ENCODE measurements at regions not wholly inside any gene's neighbourhood (a gene's known extent, or its start where the extent isn't known, plus 50 kb on each side); places are given as distances from the start of the nearest gene placed in this dataset.

DNA sequence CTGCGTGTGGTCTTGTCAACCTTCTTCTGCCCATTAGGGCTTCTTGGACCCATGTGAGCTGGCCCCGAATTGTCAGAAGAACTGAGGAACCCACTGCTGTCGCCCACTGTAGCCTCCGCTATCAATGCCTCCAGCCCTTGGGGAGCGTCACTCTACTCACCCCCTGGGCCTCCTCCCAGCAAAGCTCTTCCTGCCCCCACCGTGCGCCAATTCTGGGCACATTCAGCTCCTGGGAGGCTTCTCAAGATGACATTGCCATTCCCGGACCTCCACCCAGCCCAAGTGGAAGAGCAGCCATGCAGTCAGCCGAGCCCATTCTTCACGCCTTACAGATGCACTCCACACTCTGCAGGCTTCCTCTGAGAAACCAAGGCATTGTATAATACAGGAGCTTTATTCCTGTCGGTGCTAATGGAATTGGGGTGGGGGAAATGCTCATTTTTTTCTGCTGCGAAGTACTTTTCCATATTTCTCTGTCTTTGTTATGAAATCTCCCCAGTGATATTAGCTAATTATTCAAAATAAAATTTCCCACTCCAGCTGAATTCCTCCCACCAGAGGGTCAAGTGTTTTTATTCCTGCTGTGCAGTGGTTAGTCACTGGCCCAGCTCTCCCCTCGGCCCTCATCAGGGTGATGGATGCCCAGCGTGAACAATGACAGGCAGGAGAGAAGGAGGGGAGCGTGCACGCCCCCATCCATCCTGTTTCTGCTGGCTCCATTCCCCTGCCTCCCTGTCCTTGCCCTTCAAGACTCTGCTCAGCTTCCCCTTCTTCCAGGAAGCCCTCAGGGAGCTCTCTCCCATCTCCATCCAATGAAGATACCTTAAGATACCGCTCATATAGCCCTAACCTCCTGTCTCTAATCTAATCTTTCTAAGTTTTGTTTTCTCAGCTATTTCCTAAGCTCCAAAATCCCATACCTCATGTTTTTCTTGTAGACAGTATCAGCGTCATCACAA lies 87.7 kb downstream of the C16orf95 start:
- no peak for DNase-seq (ENCODE audit: low read depth)

DNA sequence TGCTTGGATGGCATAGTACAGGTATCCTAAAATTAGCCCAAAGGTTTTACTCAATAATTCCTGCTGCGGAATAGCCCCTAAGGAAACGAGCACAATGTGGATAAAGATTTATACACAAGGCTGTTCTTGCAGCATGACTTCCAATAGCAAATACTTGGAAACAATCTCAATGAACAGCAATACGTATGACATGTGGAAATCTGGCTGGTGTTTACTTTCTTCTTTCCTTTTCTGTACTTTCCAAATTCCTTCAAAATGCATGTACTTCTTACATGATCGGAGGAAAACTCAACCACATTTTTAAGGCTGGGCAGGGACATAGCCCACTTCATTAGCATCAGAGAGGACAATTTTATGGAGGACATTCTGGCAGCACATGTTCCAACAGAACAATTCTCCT lies 86.6 kb downstream of the C16orf95 start:
- DNase-seq (ENCODE audit: low read depth), result no peak

GRCh38 chr16:87231295-87231694 lies 85.9 kb downstream of the C16orf95 start:
- DNase-seq (ENCODE audit: low read depth), result no peak

GRCh38 chr16:87231911-87232310 lies 85.3 kb downstream of the C16orf95 start:
- DNase-seq (ENCODE audit: low read depth), result no peak

- DNase-seq (ENCODE audit: low read depth), result no peak
Measured at GRCh38 chr16:87233928-87234327, 83.3 kb downstream of the C16orf95 start.

- no peak for DNase-seq (ENCODE audit: low read depth)
Measured at GRCh38 chr16:87234601-87235000, 82.6 kb downstream of the C16orf95 start.

- DNase-seq (ENCODE audit: low read depth), result no peak
Measured at GRCh38 chr16:87235810-87236515, 81.2 kb downstream of the C16orf95 start.

DNA sequence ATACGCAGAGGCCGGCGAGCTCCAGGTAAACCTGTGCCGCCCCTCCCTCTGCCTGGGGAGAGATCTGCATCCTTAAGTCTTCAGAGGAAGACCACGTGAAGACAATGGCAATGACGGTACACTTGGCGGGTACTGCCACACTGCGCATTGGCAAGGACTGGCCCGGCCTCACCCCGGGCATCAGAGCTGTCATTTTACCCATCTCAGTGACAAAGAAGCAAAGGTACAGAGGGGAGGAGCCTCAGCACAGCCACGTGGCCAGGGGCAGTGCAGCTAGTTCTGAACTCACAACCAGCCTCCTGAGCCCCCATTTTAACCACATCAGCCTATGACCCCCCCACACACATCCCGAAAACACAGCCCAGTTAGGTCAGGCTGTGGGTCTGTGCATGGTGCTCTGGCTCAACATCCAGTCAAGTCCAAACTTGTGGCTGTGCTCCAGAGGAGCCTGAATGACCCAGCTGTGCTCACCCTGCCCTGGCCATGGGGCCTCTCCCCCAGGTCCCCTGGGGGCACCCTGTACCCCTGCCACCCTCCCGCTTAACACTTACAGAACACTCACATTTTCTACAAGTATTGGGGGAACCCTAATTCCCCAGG lies 80.6 kb downstream of the C16orf95 start:
- DNase-seq (ENCODE audit: low read depth), result no peak

GRCh38 chr16:87238361-87238715 lies 78.9 kb downstream of the C16orf95 start:
- no peak for DNase-seq (ENCODE audit: low read depth)

- no peak for DNase-seq (ENCODE audit: low read depth)
Measured at GRCh38 chr16:87239545-87239944, 77.6 kb downstream of the C16orf95 start.

- DNase-seq (ENCODE audit: low read depth), result no peak
Measured at GRCh38 chr16:87240211-87241136, 76.7 kb downstream of the C16orf95 start.

- no peak for DNase-seq (ENCODE audit: low read depth)
Measured at GRCh38 chr16:87241137-87241771, 75.9 kb downstream of the C16orf95 start.

DNA sequence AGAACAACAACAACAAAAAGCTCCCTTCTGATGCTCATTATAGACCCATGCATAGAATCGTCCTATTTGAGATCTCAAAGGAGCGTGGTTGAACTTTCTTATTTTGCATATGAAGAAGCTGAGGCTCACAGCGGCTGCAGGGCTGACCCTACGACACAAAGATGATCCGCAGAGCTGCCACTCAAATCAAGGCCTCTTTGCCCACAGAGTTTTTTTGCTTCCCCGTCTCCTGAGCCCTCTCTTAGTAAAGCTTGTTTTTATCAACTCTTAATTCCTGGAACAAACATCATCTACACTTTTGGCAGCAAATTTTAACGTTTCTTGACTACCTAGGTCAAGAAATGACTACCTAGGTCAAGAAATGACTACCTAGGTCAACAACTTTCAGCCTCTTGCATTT lies 73.7 kb downstream of the C16orf95 start:
- DNase-seq (ENCODE audit: low read depth), result no peak

- DNase-seq (ENCODE audit: low read depth), result no peak
Measured at GRCh38 chr16:87244636-87245197, 72.5 kb downstream of the C16orf95 start.

DNA sequence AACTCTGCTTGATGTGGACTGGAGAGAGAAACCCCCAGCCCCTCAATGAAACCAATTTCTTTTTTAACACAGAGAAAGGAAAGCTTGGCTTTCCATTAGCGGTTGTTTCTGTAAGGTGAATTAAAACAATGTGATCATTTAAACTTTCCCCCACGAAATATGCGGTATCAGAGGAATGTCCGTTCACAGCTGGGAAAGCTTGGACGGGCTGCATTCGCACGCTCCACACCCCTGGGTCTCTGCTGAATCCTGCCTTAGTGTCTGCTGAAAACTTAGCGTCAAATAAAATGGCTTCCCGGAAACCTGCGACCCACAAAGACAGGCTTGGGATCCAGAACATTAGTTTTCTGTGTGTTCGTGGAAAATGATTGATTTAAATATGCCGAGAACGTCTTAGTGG lies 71.7 kb downstream of the C16orf95 start:
- DNase-seq (ENCODE audit: low read depth), result no peak

- no peak for DNase-seq (ENCODE audit: low read depth)
Measured at GRCh38 chr16:87246269-87247065, 70.7 kb downstream of the C16orf95 start.

- no peak for DNase-seq (ENCODE audit: low read depth)
Measured at GRCh38 chr16:87248714-87249113, 68.5 kb downstream of the C16orf95 start.

- no peak for DNase-seq (ENCODE audit: low read depth)
Measured at GRCh38 chr16:87249425-87249824, 67.8 kb downstream of the C16orf95 start.

GRCh38 chr16:87250431-87250960 lies 66.7 kb downstream of the C16orf95 start:
- DNase-seq (ENCODE audit: low read depth), result no peak

All from stromal cell of bone marrow (primary cell).